KOPT-K1 (cell line): ENCODE measurements at regions not wholly inside any gene's neighbourhood (a gene's known extent, or its start where the extent isn't known, plus 50 kb on each side); places are given as distances from the start of the nearest gene placed in this dataset.

Experiments used
- H3K27ac ChIP-seq: fragments of 200-600 bp; sonication (generic); 2 replicates; pipeline ENCODE4 v1.5.1; 2016; ENCODE audit warnings: antibody characterized with exemption, mild to moderate bottlenecking, low read depth, low read length; ENCODE audit not compliant: poor library complexity, severe bottlenecking
- H3K36me3 ChIP-seq: fragments of 200-600 bp; sonication (generic); 2 replicates; pipeline ENCODE4 v1.5.1; 2017; ENCODE audit warnings: antibody characterized with exemption, mild to moderate bottlenecking, low read length, moderate library complexity; ENCODE audit not compliant: insufficient read depth
- H3K9me3 ChIP-seq: fragments of 200-600 bp; sonication (generic); 2 replicates; pipeline ENCODE4 v1.5.1; 2017; ENCODE audit warnings: antibody characterized with exemption, low read length, mild to moderate bottlenecking; ENCODE audit not compliant: insufficient read depth, poor library complexity, severe bottlenecking

GRCh38 chr15:60235951-60236710, 161.7 kb downstream of the ANXA2 start:
- Histone ChIP-seq H3K9me3 (no peaks in the 10 kb centered on the region), H3K36me3 (no peaks in the 10 kb centered on the region), H3K27ac (no peak overlapping the region)

- Histone ChIP-seq H3K27ac (no peak overlapping the region), H3K9me3 (no peaks in the 10 kb centered on the region), H3K36me3 (no peaks in the 10 kb centered on the region)
Observed at GRCh38 chr15:60237446-60237845, 160.3 kb downstream of the ANXA2 start.

- H3K36me3 ChIP-seq: no peaks in the 10 kb centered on the region
- H3K9me3 ChIP-seq: no peaks in the 10 kb centered on the region
- H3K27ac ChIP-seq: no peak overlapping the region
Observed at GRCh38 chr15:60243769-60244168, 154.0 kb downstream of the ANXA2 start.

DNA sequence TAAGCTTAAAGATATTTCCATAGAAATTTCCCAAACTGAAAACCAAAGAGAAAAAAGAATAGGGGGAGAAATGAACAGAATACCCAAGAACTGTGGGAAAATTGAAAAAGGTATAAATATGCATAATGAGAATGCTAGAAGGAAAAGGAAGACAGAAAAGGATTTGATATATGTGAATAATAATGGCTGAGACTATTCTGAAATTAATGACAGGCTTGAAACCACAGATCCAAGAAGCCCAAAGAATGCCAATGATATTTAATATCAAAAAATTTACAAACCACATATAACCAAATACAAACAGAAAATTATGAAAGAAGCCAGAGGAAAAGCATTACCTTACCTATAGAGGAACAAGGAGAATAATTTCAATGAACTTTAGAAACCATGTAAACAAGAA, 153.0 kb downstream of the ANXA2 start:
- no peaks in the 10 kb centered on the region for H3K9me3 ChIP-seq
- no peaks in the 10 kb centered on the region for H3K36me3 ChIP-seq
- no peak overlapping the region for H3K27ac ChIP-seq

DNA sequence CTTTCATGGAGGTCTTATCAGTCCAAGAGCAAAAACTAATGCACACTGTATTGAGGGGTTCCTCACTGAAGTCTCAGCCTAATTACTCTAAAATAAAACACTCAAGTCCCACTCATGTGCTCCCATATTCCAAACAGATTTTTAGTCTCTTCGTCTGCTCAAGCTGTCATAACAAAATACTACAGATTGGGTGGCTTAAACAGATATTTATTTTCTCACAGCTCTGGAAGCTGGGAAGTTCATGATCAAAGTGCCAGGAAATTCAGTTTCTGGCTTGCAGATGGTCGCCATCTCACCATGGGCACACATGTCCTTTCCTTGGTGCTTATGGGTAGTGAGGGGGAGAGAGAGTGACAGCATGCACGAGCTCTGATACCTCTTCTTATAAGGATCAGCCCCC, 147.5 kb downstream of the ANXA2 start:
- no peaks in the 10 kb centered on the region for H3K9me3 ChIP-seq
- H3K36me3 ChIP-seq: no peaks in the 10 kb centered on the region
- no peak overlapping the region for H3K27ac ChIP-seq

DNA sequence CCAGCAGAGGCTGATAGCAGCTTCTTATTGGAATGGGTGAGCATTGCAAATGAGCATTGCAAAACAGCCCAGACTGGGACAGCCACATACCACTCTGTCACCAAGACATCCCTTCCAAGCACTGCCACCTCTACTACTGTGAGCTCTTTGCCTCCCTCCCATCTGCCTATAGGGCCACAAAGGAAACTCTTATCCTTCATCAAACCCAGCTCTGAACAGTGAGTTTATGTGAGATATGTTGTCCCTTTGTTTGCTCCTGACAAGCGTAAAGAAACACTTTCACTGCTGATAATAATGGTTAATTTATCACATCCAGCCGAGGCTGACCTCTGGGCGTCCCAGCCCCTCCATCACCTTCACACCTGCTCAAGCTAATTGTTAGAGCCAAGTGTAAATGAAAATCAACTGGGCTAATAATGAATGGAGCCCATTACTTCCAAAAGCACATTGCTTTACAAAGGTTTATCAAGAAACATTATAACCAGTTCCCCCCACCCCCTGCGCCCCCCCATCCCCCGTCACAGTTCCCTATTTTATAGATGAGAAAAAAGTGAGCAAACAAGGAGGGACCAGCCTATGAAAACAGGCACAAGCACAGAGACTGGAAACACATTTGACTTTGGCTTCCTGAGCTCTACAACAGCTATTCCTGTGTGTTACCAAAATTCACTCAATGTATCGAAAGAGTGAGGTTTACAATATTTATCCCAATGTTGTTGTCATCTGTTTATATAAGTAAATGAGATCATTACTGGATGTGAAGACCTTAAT, 146.3 kb downstream of the ANXA2 start:
- Histone ChIP-seq H3K36me3 (no peaks in the 10 kb centered on the region), H3K27ac (no peak overlapping the region), H3K9me3 (no peaks in the 10 kb centered on the region)

DNA sequence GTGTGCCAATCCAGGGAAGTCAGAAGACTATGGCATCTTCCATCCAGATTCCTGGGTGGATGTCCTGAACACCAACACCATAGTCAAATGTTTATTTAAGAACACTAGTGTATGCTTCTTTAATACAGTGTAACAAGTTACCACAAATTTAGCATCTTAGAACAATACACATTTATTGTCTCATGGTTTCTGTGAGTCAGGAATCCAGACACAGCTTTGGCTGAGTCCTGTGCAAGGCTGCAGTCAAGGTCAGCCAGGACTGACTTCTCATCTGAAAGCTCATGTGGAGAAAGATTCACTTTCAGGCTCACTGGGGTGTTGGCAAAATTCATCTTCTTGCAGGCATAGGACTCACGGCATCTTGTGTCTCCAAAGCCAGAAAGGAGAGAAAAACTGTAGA, 143.4 kb downstream of the ANXA2 start:
- H3K9me3 ChIP-seq: no peaks in the 10 kb centered on the region
- H3K27ac ChIP-seq: no peak overlapping the region
- no peaks in the 10 kb centered on the region for H3K36me3 ChIP-seq

GRCh38 chr15:60255390-60255789, 142.4 kb downstream of the ANXA2 start:
- H3K9me3 ChIP-seq: no peaks in the 10 kb centered on the region
- H3K27ac ChIP-seq: no peak overlapping the region
- H3K36me3 ChIP-seq: no peaks in the 10 kb centered on the region

GRCh38 chr15:60257591-60258159, 140.1 kb downstream of the ANXA2 start:
- Histone ChIP-seq H3K36me3 (no peaks in the 10 kb centered on the region), H3K9me3 (no peaks in the 10 kb centered on the region), H3K27ac (no peak overlapping the region)

DNA sequence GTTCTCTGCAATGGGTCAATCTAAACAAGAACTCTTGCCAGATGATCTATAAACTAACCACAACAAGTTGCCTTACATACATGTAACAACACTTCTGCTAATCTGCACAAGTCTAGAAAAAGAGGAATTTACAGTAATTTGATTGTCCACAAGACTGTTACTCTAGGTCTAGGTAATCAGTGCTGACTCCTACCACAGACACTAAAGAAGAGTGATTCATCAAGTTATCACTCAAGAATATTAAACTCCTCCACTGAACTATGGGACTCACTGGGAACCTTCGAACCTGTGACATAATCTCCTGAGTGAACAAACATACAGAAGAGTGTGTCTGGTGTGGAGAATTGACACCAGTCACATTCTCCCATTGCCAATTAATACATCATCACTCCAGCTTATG, 138.3 kb downstream of the ANXA2 start:
- no peaks in the 10 kb centered on the region for H3K36me3 ChIP-seq
- no peak overlapping the region for H3K27ac ChIP-seq
- H3K9me3 ChIP-seq: no peaks in the 10 kb centered on the region

- H3K27ac ChIP-seq: no peak overlapping the region
- no peaks in the 10 kb centered on the region for H3K36me3 ChIP-seq
- H3K9me3 ChIP-seq: no peaks in the 10 kb centered on the region
Observed at GRCh38 chr15:60264088-60264487, 133.7 kb downstream of the ANXA2 start.

- Histone ChIP-seq H3K36me3 (no peaks in the 10 kb centered on the region), H3K27ac (no peak overlapping the region), H3K9me3 (no peaks in the 10 kb centered on the region)
Observed at GRCh38 chr15:60264566-60264965, 133.2 kb downstream of the ANXA2 start.

DNA sequence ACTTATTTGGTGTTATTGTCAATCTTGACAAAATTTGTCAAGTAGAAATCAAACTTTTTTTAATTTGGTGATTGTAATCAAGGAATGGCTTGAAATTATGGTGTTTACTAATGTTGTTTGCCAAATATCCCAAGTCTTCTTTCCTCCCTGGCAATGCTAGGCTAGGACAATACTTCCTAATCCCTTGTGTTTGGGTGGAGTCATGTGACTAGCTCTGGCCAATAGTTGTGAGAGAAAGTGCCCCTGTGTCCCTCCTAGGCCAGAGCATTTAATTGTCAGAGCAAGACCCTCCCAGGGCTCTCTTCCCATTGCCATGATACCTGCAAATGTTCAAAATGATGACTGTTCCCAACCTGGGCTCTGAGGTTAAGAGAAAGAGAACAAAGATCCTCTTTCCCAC, 132.7 kb downstream of the ANXA2 start:
- Histone ChIP-seq H3K27ac (no peak overlapping the region), H3K9me3 (no peaks in the 10 kb centered on the region), H3K36me3 (no peaks in the 10 kb centered on the region)

GRCh38 chr15:60272623-60273022, 125.2 kb downstream of the ANXA2 start:
- Histone ChIP-seq H3K9me3 (peaks cover 10% of the 10 kb centered on the region), H3K36me3 (no peaks in the 10 kb centered on the region), H3K27ac (no peak overlapping the region)

DNA sequence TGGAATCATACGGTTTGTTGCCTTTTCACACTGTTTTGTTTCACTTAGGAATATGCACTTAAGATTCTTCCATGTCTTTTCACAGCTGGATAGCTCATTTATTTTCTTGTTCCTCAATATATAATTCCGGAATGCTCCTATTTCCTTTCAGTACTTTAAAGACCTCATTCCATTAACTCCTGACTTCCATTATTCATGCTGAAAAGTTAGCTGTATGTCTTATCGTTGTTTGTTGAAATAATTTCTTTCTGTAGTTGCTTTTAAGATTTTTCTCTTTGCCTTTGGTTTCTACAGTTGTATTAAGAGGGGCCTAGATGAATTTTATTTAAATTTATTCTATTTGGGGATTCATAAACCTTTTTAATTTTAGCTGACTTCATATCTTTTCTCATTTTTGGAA, 122.2 kb downstream of the ANXA2 start:
- H3K36me3 ChIP-seq: no peaks in the 10 kb centered on the region
- no peak overlapping the region for H3K27ac ChIP-seq
- H3K9me3 ChIP-seq: peaks cover 10% of the 10 kb centered on the region
